ENCODE measurements at regions not wholly inside any gene's neighbourhood (a gene's known extent, or its start where the extent isn't known, plus 50 kb on each side); places are given as distances from the start of the nearest gene placed in this dataset.
A peak's percentile ranks its signal among the peaks of the same experiment; 100 is the strongest.

DNA sequence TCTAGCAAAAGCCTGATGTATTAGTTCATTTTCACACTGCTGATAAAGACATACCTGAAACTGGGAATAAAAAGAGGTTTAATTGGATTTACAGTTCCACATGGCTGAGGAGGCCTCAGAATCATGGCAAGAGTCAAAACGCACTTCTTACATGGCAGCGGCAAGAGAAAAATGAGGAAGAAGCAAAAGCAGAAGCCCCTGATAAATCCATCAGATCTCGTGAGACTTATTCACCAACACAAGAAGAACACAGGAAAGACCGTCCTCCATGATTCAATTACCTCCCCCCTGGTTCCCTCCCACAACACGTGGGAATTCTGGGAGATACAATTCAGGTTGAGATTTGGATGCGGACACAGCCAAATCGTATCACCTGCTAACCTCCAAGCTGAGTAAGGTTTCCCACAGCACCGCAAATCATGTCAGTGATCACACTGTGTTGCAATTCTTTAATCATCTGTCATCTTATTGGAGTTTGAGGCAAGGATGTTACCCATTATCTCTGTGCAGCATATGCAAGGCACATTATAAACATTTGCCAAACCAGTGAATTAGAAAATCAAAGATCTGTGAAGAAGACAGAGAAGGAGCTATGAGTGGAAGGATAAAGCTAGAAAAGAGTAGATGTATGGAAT, 128.5 kb downstream of the ZNF281 start:
- ChIA-PET CTCF (interaction anchor here (0.8 to 3.8 kb wide), 10 partner anchors 9 to 209 kb away, joined by 3 to 23 read pairs (median 3); no protein-coding TSS in a partner anchor), POLR2A (no interaction called here)
- TF ChIP-seq CTCF (IDR thresholded peaks at IDR 0.05; ENCODE audit: control extremely low read depth, extremely low read depth, low read depth, missing control alignments) = no peak
- no peak for DNase-seq (ENCODE audit: extremely low spot score)

DNA sequence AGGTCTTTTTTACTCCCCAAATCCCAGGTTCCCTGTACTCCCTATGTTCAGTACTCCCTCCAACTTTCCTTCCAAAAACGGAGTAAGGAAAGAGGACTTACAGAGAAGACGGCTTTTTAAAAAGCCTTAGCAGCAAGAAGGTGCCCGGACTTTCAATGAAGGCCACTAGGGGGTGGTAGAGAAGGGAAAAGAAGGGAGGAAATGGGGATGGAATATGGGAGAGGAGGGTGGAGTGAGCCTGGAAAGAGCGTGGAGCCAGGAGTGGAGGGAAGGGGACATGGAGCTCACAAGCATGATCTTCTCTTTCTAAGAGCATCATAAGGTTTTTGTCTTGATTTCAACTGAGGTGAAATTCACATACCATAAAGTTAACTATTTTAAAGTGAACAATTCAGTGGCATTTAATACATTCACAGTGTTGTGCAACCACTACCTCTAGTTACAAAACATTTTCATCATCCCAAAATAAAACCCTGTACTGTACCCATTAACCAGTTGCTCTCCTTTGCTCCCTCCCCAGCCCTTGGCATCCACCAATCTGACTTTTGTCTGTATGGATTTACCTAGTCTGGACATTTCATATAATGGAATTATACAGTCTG, 129.9 kb downstream of the ZNF281 start:
- DNase-seq (ENCODE audit: extremely low spot score) = peak; percentile 41
- TF ChIP-seq CTCF (IDR thresholded peaks at IDR 0.05; ENCODE audit: control extremely low read depth, extremely low read depth, low read depth, missing control alignments) = peak; percentile 69
- ChIA-PET POLR2A (no interaction called here), CTCF (interaction anchor here (0.7 to 3.8 kb wide), 33 partner anchors 8 to 595 kb away, joined by 3 to 23 read pairs (median 5); no protein-coding TSS in a partner anchor)

DNA sequence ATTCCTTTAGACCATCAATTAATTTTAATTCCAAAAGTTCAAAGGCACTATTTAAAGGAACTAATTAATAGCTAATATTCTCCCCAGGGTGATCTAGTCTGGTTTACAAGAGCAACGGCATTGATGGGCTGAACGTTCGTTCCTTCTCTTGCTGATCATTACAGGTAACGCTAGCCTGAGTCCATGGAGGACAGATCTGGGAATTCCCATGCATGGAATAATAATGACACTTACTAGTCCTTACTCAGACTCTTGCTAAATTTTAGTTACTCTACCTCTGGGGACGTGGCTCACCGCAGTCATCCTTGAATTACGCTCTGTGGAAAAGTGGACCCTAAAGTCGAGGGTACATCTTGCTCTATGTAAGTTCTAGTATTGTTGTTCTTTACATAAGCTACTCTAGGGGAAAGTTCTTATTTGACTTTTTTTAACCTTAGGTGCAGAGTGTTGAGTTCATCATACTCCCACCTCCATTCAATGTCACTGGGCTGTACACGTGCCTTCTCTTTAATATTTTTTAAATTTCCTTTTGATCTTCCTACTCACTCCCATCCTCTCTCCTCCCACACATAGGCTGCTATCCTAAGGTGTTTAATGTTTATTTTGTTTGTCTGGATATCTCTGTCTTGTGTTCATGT, 133.9 kb downstream of the ZNF281 start:
- ChIA-PET CTCF (interaction anchor here (0.8 to 3.7 kb wide), 11 partner anchors 9 to 591 kb away, joined by 3 to 14 read pairs (median 4); no protein-coding TSS in a partner anchor), POLR2A (no interaction called here)
- no peak for TF ChIP-seq CTCF (IDR thresholded peaks at IDR 0.05; ENCODE audit: control extremely low read depth, extremely low read depth, low read depth, missing control alignments)
- no peak for DNase-seq (ENCODE audit: extremely low spot score)

DNA sequence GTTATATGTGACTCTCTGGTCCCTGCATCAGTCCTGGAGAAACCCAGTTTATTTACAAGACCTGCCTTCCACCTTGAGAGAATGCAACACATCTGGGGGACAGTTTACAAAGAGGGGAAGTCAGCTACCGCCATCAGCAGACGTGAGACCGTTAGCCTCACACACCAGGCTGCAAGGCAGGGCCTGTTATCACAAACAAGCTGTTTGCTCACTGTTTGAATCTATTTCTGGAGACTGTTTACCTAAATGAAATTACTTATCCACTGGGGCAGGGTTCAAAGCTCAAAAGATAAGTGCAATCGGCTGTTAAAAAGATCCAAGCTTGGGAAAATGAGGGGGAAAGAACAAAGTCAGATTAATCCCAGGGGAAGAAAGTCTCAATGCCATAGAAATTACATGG, 134.4 kb downstream of the ZNF281 start:
- ChIA-PET CTCF (interaction anchor here (1.0 to 3.7 kb wide), 7 partner anchors 8 to 591 kb away, joined by 3 to 14 read pairs (median 8); no protein-coding TSS in a partner anchor), POLR2A (no interaction called here)
- TF ChIP-seq CTCF (IDR thresholded peaks at IDR 0.05; ENCODE audit: control extremely low read depth, extremely low read depth, low read depth, missing control alignments) = no peak
- no peak for DNase-seq (ENCODE audit: extremely low spot score)

- CTCF ChIA-PET = interaction anchor here (0.9 to 3.7 kb wide), 7 partner anchors 8 to 217 kb away, joined by 3 to 14 read pairs (median 4); no protein-coding TSS in a partner anchor
- no peak for TF ChIP-seq CTCF (IDR thresholded peaks at IDR 0.05; ENCODE audit: control extremely low read depth, extremely low read depth, low read depth, missing control alignments)
- no peak for DNase-seq (ENCODE audit: extremely low spot score)
- POLR2A ChIA-PET = no interaction called here
Observed at GRCh38 chr1:200274116-200274515, 135.7 kb downstream of the ZNF281 start.

GRCh38 chr1:200272481-200273068, 137.3 kb downstream of the ZNF281 start:
- DNase-seq (ENCODE audit: extremely low spot score) = no peak
- POLR2A ChIA-PET = no interaction called here
- CTCF ChIA-PET = interaction anchor here (1.0 to 1.7 kb wide), 4 partner anchors 10 to 21 kb away, joined by 3 to 4 read pairs (median 4); no protein-coding TSS in a partner anchor
- TF ChIP-seq CTCF (IDR thresholded peaks at IDR 0.05; ENCODE audit: control extremely low read depth, extremely low read depth, low read depth, missing control alignments) = no peak

Data from GM10248 (cell line).